MM.1S (cell line): ENCODE measurements at regions not wholly inside any gene's neighbourhood (a gene's known extent, or its start where the extent isn't known, plus 50 kb on each side); places are given as distances from the start of the nearest gene placed in this dataset.

Experiments
- CTCF ChIP-seq: fragments of 300-600 bp; sonication (generic); IDR thresholded peaks from 2 replicates; pipeline ENCODE4 v1.5.1; 2016; ENCODE audit warnings: antibody characterized with exemption, low read length, mixed read lengths
- EZH2 ChIP-seq: fragments of 300-600 bp; sonication (generic); optimal IDR thresholded peaks from 2 replicates; pipeline ENCODE3; 2017; ENCODE audit warnings: low read depth, mild to moderate bottlenecking, antibody characterized with exemption, low read length, mixed read lengths
- EZH2phosphoT487 ChIP-seq: fragments of 300-600 bp; sonication (generic); IDR thresholded peaks from 2 replicates; pipeline ENCODE4 v1.6.1; 2018; ENCODE audit warnings: antibody characterized with exemption, low read length

GRCh38 chr16:26275021-26275590, 583.3 kb downstream of the HS3ST4 start:
- TF ChIP-seq CTCF (no peak), EZH2 (no peak), EZH2phosphoT487 (no peak)
